ENCODE measurements at regions not wholly inside any gene's neighbourhood (a gene's known extent, or its start where the extent isn't known, plus 50 kb on each side); places are given as distances from the start of the nearest gene placed in this dataset.
A peak's percentile ranks its signal among the peaks of the same experiment; 100 is the strongest.

- Histone ChIP-seq H3K27ac (ENCODE audit: low read depth, low read length) (no peak overlapping the region), H3K4me3 (ENCODE audit: low read length) (no peak overlapping the region), H3K9me3 (ENCODE audit: control insufficient read depth in 2 of 3, low read length in 3 of 3) (no peaks in the 10 kb centered on the region), H3K4me1 (ENCODE audit: control insufficient read depth in 2 of 2, insufficient read depth in 2 of 2, low read length in 2 of 2) (no peaks in the 10 kb centered on the region), H3K36me3 (ENCODE audit: control insufficient read depth in 2 of 3, insufficient read depth in 3 of 3, low read length in 3 of 3) (no peaks in the 10 kb centered on the region), H3K27me3 (ENCODE audit: control insufficient read depth in 2 of 2, insufficient read depth in 2 of 2, low read length in 2 of 2) (no peaks in the 10 kb centered on the region)
- no peak for ATAC-seq
- H3K27ac Mint-ChIP-seq, result no peak overlapping the region
- intact Hi-C loops (cut with micrococcal nuclease), result no loop called here
- peaks cover 4 to 36% (median 23%) of the 10 kb centered on the region in 5 donors for H3K27me3 Mint-ChIP-seq
- ChIA-PET POLR2A (interaction anchor here (0.5 kb wide), 1 partner anchor 86 kb away, joined by 5 read pairs; no protein-coding TSS in a partner anchor), CTCF (no interaction called here)
- H3K4me1 Mint-ChIP-seq, result peaks cover 0 to 1% (median 0%) of the 10 kb centered on the region in 7 donors
- H3K9me3 Mint-ChIP-seq, result peaks cover 0 to 41% (median 7%) of the 10 kb centered on the region in 11 donors
- no peak overlapping the region for H3K4me3 Mint-ChIP-seq
- no peak for DNase-seq
- H3K36me3 Mint-ChIP-seq, result peaks cover 0 to 18% (median 0%) of the 10 kb centered on the region in 5 donors
Observed at GRCh38 chr3:176879710-176880109, 317.6 kb downstream of the TBL1XR1 start.

- intact Hi-C loops (cut with micrococcal nuclease), result loop anchor here (2.0 to 5.0 kb wide), 6 partner anchors 179 to 1454 kb away; partner anchors contain the start of gene TBL1XR1 (in 1 of the 2)
- H3K4me3 ChIP-seq (ENCODE audit: low read length), result no peak overlapping the region
- Mint-ChIP-seq H3K36me3 (peaks cover 0 to 12% (median 0%) of the 10 kb centered on the region in 5 donors), H3K4me3 (no peak overlapping the region), H3K4me1 (peaks cover 0 to 9% (median 6%) of the 10 kb centered on the region in 7 donors), H3K27me3 (peaks cover 0 to 11% (median 4%) of the 10 kb centered on the region in 5 donors), H3K9me3 (peaks cover 0 to 27% (median 7%) of the 10 kb centered on the region in 11 donors), H3K27ac (peak overlapping the region in 2 of 9 donors; percentile 8 to 63)
- no peaks in the 10 kb centered on the region for H3K27me3 ChIP-seq (ENCODE audit: control insufficient read depth in 2 of 2, insufficient read depth in 2 of 2, low read length in 2 of 2)
- CTCF ChIA-PET, result interaction anchor here (0.5 to 2.4 kb wide), 5 partner anchors 65 to 1512 kb away, joined by 3 to 14 read pairs (median 7); no protein-coding TSS in a partner anchor
- ATAC-seq, result no peak
- no peaks in the 10 kb centered on the region for H3K4me1 ChIP-seq (ENCODE audit: control insufficient read depth in 2 of 2, insufficient read depth in 2 of 2, low read length in 2 of 2)
- POLR2A ChIA-PET, result no interaction called here
- H3K9me3 ChIP-seq (ENCODE audit: control insufficient read depth in 2 of 3, low read length in 3 of 3), result peaks cover 0 to 3% (median 0%) of the 10 kb centered on the region in 3 experiments
- no peak for DNase-seq
- no peaks in the 10 kb centered on the region for H3K36me3 ChIP-seq (ENCODE audit: control insufficient read depth in 2 of 3, insufficient read depth in 3 of 3, low read length in 3 of 3)
- H3K27ac ChIP-seq (ENCODE audit: low read depth, low read length), result no peak overlapping the region
Observed at GRCh38 chr3:176873261-176873660, 324.0 kb downstream of the TBL1XR1 start.

- Histone ChIP-seq H3K27ac (ENCODE audit: low read depth, low read length) (no peak overlapping the region), H3K36me3 (ENCODE audit: control insufficient read depth in 2 of 3, insufficient read depth in 3 of 3, low read length in 3 of 3) (no peaks in the 10 kb centered on the region), H3K4me3 (ENCODE audit: low read length) (no peak overlapping the region), H3K4me1 (ENCODE audit: control insufficient read depth in 2 of 2, insufficient read depth in 2 of 2, low read length in 2 of 2) (no peaks in the 10 kb centered on the region), H3K9me3 (ENCODE audit: control insufficient read depth in 2 of 3, low read length in 3 of 3) (peaks cover 0 to 3% (median 0%) of the 10 kb centered on the region in 3 experiments), H3K27me3 (ENCODE audit: control insufficient read depth in 2 of 2, insufficient read depth in 2 of 2, low read length in 2 of 2) (no peaks in the 10 kb centered on the region)
- peaks cover 0 to 13% (median 0%) of the 10 kb centered on the region in 5 donors for H3K36me3 Mint-ChIP-seq
- ATAC-seq (peak; percentile 83), DNase-seq (peak; percentile 10 to 61 (median 39))
- ChIA-PET CTCF (interaction anchor here (0.6 to 2.4 kb wide), 8 partner anchors 9 to 1513 kb away, joined by 3 to 14 read pairs (median 4); no protein-coding TSS in a partner anchor), POLR2A (no interaction called here)
- peaks cover 0 to 9% (median 6%) of the 10 kb centered on the region in 7 donors for H3K4me1 Mint-ChIP-seq
- peaks cover 0 to 27% (median 7%) of the 10 kb centered on the region in 11 donors for H3K9me3 Mint-ChIP-seq
- peaks cover 0 to 11% (median 3%) of the 10 kb centered on the region in 5 donors for H3K27me3 Mint-ChIP-seq
- H3K27ac Mint-ChIP-seq, result peak overlapping the region in 3 of 9 donors; percentile 8 to 63 (median 26)
- no peak overlapping the region for H3K4me3 Mint-ChIP-seq
- intact Hi-C loops (cut with micrococcal nuclease), result loop anchor here (1.0 to 5.0 kb wide), 10 partner anchors 67 to 1513 kb away; partner anchors contain the start of gene TBL1XR1 (in 1 of the 2)
Observed at GRCh38 chr3:176872771-176873209, 324.5 kb downstream of the TBL1XR1 start.

- H3K27ac Mint-ChIP-seq, result no peak overlapping the region
- H3K4me3 ChIP-seq (ENCODE audit: low read length), result no peak overlapping the region
- peaks cover 0 to 3% (median 0%) of the 10 kb centered on the region in 3 experiments for H3K9me3 ChIP-seq (ENCODE audit: control insufficient read depth in 2 of 3, low read length in 3 of 3)
- H3K36me3 Mint-ChIP-seq, result peaks cover 0 to 5% (median 0%) of the 10 kb centered on the region in 5 donors
- ATAC-seq, result no peak
- peaks cover 0 to 6% (median 0%) of the 10 kb centered on the region in 5 donors for H3K27me3 Mint-ChIP-seq
- no peak for DNase-seq
- no peaks in the 10 kb centered on the region for H3K27me3 ChIP-seq (ENCODE audit: control insufficient read depth in 2 of 2, insufficient read depth in 2 of 2, low read length in 2 of 2)
- H3K36me3 ChIP-seq (ENCODE audit: control insufficient read depth in 2 of 3, insufficient read depth in 3 of 3, low read length in 3 of 3), result no peaks in the 10 kb centered on the region
- no peak overlapping the region for H3K27ac ChIP-seq (ENCODE audit: low read depth, low read length)
- ChIA-PET CTCF (no interaction called here), POLR2A (no interaction called here)
- H3K4me1 Mint-ChIP-seq, result peaks cover 0 to 9% (median 6%) of the 10 kb centered on the region in 7 donors
- no peaks in the 10 kb centered on the region for H3K4me1 ChIP-seq (ENCODE audit: control insufficient read depth in 2 of 2, insufficient read depth in 2 of 2, low read length in 2 of 2)
- peaks cover 0 to 22% (median 5%) of the 10 kb centered on the region in 11 donors for H3K9me3 Mint-ChIP-seq
- intact Hi-C loops (cut with micrococcal nuclease), result loop anchor here (5.0 kb wide), 4 partner anchors 182 to 1457 kb away; partner anchors contain the start of gene TBL1XR1 (in 1 of the 2)
- H3K4me3 Mint-ChIP-seq, result no peak overlapping the region
Observed at GRCh38 chr3:176870451-176870850, 326.8 kb downstream of the TBL1XR1 start.

GRCh38 chr3:176867681-176868663 is 329.3 kb downstream of the TBL1XR1 start:
- H3K36me3 Mint-ChIP-seq, result peaks cover 0 to 5% (median 0%) of the 10 kb centered on the region in 5 donors
- peaks cover 0 to 22% (median 5%) of the 10 kb centered on the region in 11 donors for H3K9me3 Mint-ChIP-seq
- Histone ChIP-seq H3K36me3 (ENCODE audit: control insufficient read depth in 2 of 3, insufficient read depth in 3 of 3, low read length in 3 of 3) (no peaks in the 10 kb centered on the region), H3K27me3 (ENCODE audit: control insufficient read depth in 2 of 2, insufficient read depth in 2 of 2, low read length in 2 of 2) (no peaks in the 10 kb centered on the region), H3K9me3 (ENCODE audit: control insufficient read depth in 2 of 3, low read length in 3 of 3) (peaks cover 0 to 3% (median 0%) of the 10 kb centered on the region in 3 experiments), H3K27ac (ENCODE audit: low read depth, low read length) (no peak overlapping the region), H3K4me1 (ENCODE audit: control insufficient read depth in 2 of 2, insufficient read depth in 2 of 2, low read length in 2 of 2) (no peaks in the 10 kb centered on the region), H3K4me3 (ENCODE audit: low read length) (no peak overlapping the region)
- ChIA-PET POLR2A (no interaction called here), CTCF (no interaction called here)
- H3K27ac Mint-ChIP-seq, result no peak overlapping the region
- H3K4me1 Mint-ChIP-seq, result peaks cover 0 to 7% (median 4%) of the 10 kb centered on the region in 7 donors
- no peak for DNase-seq
- ATAC-seq, result no peak
- H3K4me3 Mint-ChIP-seq, result no peak overlapping the region
- H3K27me3 Mint-ChIP-seq, result peaks cover 0 to 6% (median 0%) of the 10 kb centered on the region in 5 donors
- intact Hi-C loops (cut with micrococcal nuclease), result no loop called here

- H3K4me3 ChIP-seq (ENCODE audit: low read length), result no peak overlapping the region
- intact Hi-C loops (cut with micrococcal nuclease), result no loop called here
- no peaks in the 10 kb centered on the region for H3K36me3 Mint-ChIP-seq
- no peak overlapping the region for H3K27ac ChIP-seq (ENCODE audit: low read depth, low read length)
- CTCF ChIA-PET, result no interaction called here
- ATAC-seq (no peak), DNase-seq (no peak)
- no peak overlapping the region for H3K27ac Mint-ChIP-seq
- H3K4me1 ChIP-seq (ENCODE audit: control insufficient read depth in 2 of 2, insufficient read depth in 2 of 2, low read length in 2 of 2), result no peaks in the 10 kb centered on the region
- no peaks in the 10 kb centered on the region for H3K36me3 ChIP-seq (ENCODE audit: control insufficient read depth in 2 of 3, insufficient read depth in 3 of 3, low read length in 3 of 3)
- no peaks in the 10 kb centered on the region for H3K4me1 Mint-ChIP-seq
- no peaks in the 10 kb centered on the region for H3K27me3 ChIP-seq (ENCODE audit: control insufficient read depth in 2 of 2, insufficient read depth in 2 of 2, low read length in 2 of 2)
- H3K4me3 Mint-ChIP-seq, result no peak overlapping the region
- H3K27me3 Mint-ChIP-seq, result peaks cover 0 to 14% (median 10%) of the 10 kb centered on the region in 5 donors
- H3K9me3 Mint-ChIP-seq, result peaks cover 0 to 3% (median 0%) of the 10 kb centered on the region in 11 donors
- no peaks in the 10 kb centered on the region for H3K9me3 ChIP-seq (ENCODE audit: control insufficient read depth in 2 of 3, low read length in 3 of 3)
- POLR2A ChIA-PET, result no interaction called here
Observed at GRCh38 chr3:176861137-176861536, 336.1 kb downstream of the TBL1XR1 start.
